NCI-H2196 treated with DMSO at 0.1 percent for 48 hours (cell line): ENCODE measurements at regions not wholly inside any gene's neighbourhood (a gene's known extent, or its start where the extent isn't known, plus 50 kb on each side); places are given as distances from the start of the nearest gene placed in this dataset.
A peak's percentile ranks its signal among the peaks of the same experiment; 100 is the strongest.

Experiments
- DNase-seq: peaks from one replicate; lab custom pipeline; 2025; ENCODE audit not compliant: unreplicated experiment; lab: John Stamatoyannopoulos, UW

- DNase-seq: no peak
Measured at GRCh38 chr11:70501051-70501901, 102.9 kb downstream of the CTTN start.

- no peak for DNase-seq
Measured at GRCh38 chr11:70501933-70502540, 103.7 kb downstream of the CTTN start.

DNA sequence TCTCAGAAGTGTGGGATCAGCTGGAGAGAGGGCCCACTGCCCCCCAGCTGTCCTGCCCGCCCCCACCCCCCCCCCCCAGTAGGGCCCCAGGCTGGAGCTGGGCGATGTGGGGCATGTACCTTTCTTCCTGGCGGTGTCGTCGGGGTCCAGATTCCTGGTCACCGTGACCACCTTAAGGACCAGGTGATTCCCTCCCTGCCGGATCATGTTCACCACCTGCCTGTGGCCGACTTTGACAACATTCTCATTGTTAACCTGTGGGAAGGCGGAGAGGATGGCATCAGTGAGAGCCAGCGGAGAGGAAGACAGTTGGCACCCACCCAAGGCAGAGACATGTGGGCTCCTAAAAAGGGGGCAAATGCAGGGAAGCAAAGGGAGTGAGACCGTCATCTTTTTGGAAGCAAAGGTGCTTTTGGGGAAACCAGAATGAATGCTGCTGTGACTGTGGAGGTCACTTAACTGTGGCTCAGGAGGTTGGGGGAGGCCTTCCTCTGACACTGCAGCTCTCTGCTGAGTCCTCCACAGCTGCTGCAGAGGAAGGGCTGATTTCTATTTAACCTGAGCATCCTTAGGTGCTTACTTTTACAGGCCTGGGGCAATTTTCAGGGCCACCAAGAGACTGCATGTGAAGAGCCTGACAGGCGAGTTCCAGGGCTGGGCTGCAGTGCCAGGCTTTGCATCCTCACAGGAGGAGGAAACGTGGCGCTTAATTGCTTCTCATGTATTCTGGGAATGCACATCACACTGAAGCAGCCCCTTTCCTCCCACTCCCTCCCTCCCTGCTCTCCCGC lies 104.5 kb downstream of the CTTN start:
- DNase-seq: peak; percentile 67

GRCh38 chr11:70503468-70504221 lies 105.3 kb downstream of the CTTN start:
- DNase-seq: peak; percentile 73

- DNase-seq: no peak
Measured at GRCh38 chr11:70504246-70505020, 106.1 kb downstream of the CTTN start.

GRCh38 chr11:70505331-70505731 lies 107.0 kb downstream of the CTTN start:
- DNase-seq: no peak

DNA sequence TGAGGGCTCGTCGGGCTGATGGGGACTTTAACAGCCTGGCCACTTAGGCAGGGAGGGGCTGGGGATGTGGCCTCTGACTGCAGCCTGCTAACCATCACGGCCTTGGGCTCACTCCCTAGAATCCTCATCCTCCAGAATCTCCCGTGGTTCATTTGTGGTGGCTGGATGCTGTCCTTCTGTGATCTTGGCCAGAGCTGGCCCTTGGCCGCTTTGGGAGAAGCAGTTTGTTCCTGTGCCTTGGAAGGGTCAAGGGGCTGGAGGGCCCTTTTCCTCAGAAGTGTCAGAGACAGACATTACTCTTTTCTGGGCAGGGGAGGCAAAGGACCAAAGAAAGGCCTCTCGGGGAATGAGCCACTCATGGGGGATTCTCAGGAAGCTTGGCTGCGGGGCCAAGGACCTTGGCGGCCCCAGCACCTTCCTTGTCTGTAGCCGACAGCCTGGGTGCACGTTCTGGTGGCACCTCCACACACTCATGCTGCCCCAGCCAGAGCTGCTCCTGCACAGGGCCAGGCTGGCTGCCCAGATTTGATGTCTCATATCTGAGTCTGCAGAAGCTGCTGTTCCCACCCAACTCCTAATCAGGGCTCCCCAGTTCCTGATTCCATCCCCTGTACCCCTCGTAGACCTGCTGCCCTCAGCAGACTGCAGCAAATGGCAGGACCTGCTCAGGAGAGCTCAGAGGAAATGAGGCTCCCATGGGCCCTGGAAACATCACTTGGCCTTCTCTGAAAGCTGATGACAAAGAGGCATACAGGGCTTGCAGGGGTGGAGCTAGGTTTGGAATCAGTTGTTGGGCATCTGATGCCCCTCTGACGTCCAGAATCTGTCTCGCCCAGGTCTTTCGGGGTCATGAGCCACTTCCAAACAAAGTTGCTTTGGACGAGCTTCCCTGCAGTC lies 107.7 kb downstream of the CTTN start:
- DNase-seq: no peak

DNA sequence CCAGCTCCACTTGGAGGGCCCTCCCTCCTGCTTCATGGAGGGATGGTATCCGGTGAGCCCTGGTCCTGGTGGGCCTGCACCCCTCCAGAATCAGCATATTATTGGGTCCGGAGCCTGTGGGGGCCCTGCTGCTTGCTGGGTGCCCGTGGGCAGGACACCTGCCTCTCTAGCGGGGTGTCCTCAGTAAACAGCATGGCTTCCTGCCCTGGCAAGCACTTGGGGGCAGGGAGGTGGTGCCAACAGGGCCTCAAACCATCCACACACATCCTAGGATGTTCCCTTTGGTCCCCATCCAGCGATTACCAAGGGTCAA lies 108.3 kb downstream of the CTTN start:
- no peak for DNase-seq

DNA sequence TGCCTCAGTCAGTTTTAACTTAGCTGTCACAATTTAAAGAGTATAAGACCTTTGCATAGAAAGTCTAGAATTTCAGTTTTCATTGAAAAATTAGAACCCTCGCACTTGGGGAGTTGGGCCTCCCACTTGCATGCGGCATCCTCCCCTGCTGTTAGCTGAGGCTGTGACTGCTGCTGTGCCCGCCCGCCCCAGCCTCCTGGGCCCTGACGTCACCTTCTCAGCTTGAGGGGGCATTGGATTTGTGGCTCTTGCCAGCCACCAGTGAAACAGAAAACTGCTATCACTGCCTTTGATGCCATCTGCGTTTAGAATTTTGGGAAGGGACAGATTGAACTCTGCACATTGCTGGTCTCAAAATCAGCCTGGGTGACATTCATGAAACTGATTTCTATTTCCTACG lies 108.7 kb downstream of the CTTN start:
- no peak for DNase-seq

GRCh38 chr11:70507466-70508230 lies 109.3 kb downstream of the CTTN start:
- DNase-seq: no peak

DNA sequence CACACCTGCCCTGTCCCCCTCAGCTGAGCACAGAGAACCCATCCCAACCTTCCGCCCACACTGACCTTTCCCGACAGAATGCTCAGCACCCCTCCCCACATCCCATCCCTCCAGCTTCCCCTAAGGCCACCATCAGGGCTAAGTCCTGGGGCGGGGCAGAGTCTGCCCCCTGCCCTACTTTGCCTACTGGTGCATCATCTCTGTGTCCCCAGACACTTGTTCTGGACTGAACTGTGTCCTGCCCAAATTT lies 109.8 kb downstream of the CTTN start:
- DNase-seq: no peak

GRCh38 chr11:70509476-70509875 lies 111.1 kb downstream of the CTTN start:
- DNase-seq: no peak

GRCh38 chr11:70510106-70510505 lies 111.8 kb downstream of the CTTN start:
- DNase-seq: no peak

- no peak for DNase-seq
Measured at GRCh38 chr11:70510571-70510970, 112.2 kb downstream of the CTTN start.

DNA sequence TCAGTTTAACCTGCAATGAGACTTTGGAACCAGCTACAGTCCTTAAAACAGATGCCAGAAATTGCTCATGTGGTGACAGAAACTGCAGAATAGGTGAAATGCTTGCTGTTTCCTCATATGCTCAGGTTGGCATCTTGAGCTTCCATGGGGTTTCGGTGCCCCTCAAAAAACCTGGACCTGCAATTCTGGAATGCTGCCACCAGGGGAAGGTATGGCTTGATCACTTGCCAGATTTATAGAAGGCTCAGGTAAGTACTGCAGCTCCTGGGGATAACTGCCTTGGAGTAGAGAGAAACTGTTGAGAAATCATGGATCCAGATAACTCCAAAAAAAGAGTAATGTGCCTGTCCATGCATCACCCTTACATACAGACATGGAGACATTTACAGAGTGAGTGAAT lies 113.0 kb downstream of the CTTN start:
- no peak for DNase-seq

- no peak for DNase-seq
Measured at GRCh38 chr11:70512716-70513115, 114.4 kb downstream of the CTTN start.

DNA sequence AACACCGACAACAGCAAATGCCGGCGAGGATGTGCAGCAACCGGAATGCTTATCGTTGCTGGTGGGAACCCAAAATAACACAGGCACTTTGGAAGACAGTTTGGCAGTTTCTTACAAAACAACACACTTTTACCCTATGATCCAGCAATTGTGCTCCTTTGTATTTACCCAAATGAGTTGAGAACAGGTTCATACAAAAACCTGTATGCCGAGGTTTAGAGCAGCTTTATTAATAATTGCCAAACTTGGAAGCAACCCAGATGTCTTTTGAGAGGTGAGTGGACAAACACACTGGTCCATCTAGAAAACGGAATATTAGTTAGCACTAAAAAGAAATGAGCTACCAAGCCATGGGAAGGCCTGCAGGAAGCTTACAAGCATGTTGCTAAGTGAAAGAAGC lies 118.9 kb downstream of the CTTN start:
- no peak for DNase-seq

GRCh38 chr11:70517988-70518907 lies 119.9 kb downstream of the CTTN start:
- DNase-seq: no peak
